ENCODE measurements at regions not wholly inside any gene's neighbourhood (a gene's known extent, or its start where the extent isn't known, plus 50 kb on each side); places are given as distances from the start of the nearest gene placed in this dataset.

GRCh38 chr11:98895936-98896335, 124.8 kb upstream of the CNTN5 start:
- TF ChIP-seq CTCF (IDR thresholded peaks at IDR 0.05) (no peak), POLR2A (IDR thresholded peaks at IDR 0.05) (no peak)

Data from Peyer's patch (tissue), 4 donors.